ENCODE measurements at regions not wholly inside any gene's neighbourhood (a gene's known extent, or its start where the extent isn't known, plus 50 kb on each side); places are given as distances from the start of the nearest gene placed in this dataset.
"Not testable (repeated sequence)": the region's sequence is repeated elsewhere in the genome, so short reads cannot be mapped to it uniquely, and the experiment has no call there.

GRCh38 chr4:3619698-3620097 lies 87.5 kb upstream of the LRPAP1 start:
- FAIRE-seq; in situ Hi-C loops (cut with HindIII; ENCODE audit: extremely low pct_ligation_motif_present, low pct_unique_long_range_greater_than_20kb); H2AFZ ChIP-seq (ENCODE audit: low read length); DNase-seq (ENCODE audit: low spot score); POLR2A ChIA-PET; H3K79me2 ChIP-seq (ENCODE audit: insufficient read depth, low read length); H3K4me3 ChIP-seq (replicated peaks in 1 of 3; ENCODE audit: insufficient read depth in 1 of 3, low read depth in 2 of 3, low read length in 3 of 3); H3K9ac ChIP-seq (ENCODE audit: insufficient read depth, low read depth, low read length); intact Hi-C loops (cut with micrococcal nuclease; ENCODE audit: unreplicated experiment); H3K4me1 ChIP-seq (ENCODE audit: insufficient read depth, low read length); H3K9me3 ChIP-seq (ENCODE audit: low read length); H3K36me3 ChIP-seq (replicated peaks in 1 of 2; ENCODE audit: control insufficient read depth in 1 of 2, insufficient read depth in 2 of 2, low read length in 2 of 2); BruUV-seq (replicated peaks); H3K27ac ChIP-seq (ENCODE audit: extremely low read length, insufficient read depth, low read length); CTCF ChIA-PET (ENCODE audit: low intra/inter-chr PET ratio, low total read pairs); H4K20me1 ChIP-seq (ENCODE audit: insufficient read depth, low read length); H3K27me3 ChIP-seq (ENCODE audit: control insufficient read depth in 1 of 2, insufficient read depth in 2 of 2, low read length in 2 of 2); ATAC-seq; H3K4me2 ChIP-seq (ENCODE audit: low read depth, low read length): not testable (repeated sequence)
- WGBS (ENCODE audit: low lambda C conversion rate) = 56% methylated on average over 3 of the region's 4 CpGs

DNA sequence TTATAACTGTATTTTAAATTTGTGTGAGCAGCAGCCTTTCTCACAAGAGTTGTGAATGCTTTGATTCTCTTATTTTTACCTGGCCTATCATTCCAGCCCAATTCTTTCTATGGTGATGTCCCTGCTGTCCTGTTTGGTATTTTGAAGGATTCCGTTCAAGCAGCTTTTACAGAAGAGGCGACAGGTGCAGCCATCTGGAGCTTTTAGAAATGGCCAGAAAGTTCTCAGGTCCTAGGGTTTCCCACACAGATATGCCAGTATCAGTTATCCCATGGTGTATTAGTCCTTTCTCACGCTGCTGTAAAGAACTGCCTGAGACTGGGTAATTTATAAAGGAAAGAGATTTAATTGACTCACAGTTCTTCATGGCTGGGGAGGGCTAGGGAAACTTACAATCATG lies 86.1 kb upstream of the LRPAP1 start:
- H3K27me3 ChIP-seq (ENCODE audit: control insufficient read depth in 1 of 2, insufficient read depth in 2 of 2, low read length in 2 of 2); DNase-seq (ENCODE audit: low spot score); H3K4me2 ChIP-seq (ENCODE audit: low read depth, low read length); FAIRE-seq; H4K20me1 ChIP-seq (ENCODE audit: insufficient read depth, low read length); intact Hi-C loops (cut with micrococcal nuclease; ENCODE audit: unreplicated experiment); H3K9ac ChIP-seq (ENCODE audit: insufficient read depth, low read depth, low read length); H3K27ac ChIP-seq (ENCODE audit: extremely low read length, insufficient read depth, low read length); H3K9me3 ChIP-seq (ENCODE audit: low read length); H3K4me3 ChIP-seq (replicated peaks in 1 of 3; ENCODE audit: insufficient read depth in 1 of 3, low read depth in 2 of 3, low read length in 3 of 3); H3K79me2 ChIP-seq (ENCODE audit: insufficient read depth, low read length); in situ Hi-C loops (cut with HindIII; ENCODE audit: extremely low pct_ligation_motif_present, low pct_unique_long_range_greater_than_20kb); BruUV-seq (replicated peaks); ATAC-seq; CTCF ChIA-PET (ENCODE audit: low intra/inter-chr PET ratio, low total read pairs); POLR2A ChIA-PET; H2AFZ ChIP-seq (ENCODE audit: low read length); H3K36me3 ChIP-seq (replicated peaks in 1 of 2; ENCODE audit: control insufficient read depth in 1 of 2, insufficient read depth in 2 of 2, low read length in 2 of 2): not testable (repeated sequence)
- H3K4me1 ChIP-seq (ENCODE audit: insufficient read depth, low read length) = peaks cover 12% of the 10 kb centered on the region
- 28% methylated on average over 3 of the region's 3 CpGs for WGBS (ENCODE audit: low lambda C conversion rate)

DNA sequence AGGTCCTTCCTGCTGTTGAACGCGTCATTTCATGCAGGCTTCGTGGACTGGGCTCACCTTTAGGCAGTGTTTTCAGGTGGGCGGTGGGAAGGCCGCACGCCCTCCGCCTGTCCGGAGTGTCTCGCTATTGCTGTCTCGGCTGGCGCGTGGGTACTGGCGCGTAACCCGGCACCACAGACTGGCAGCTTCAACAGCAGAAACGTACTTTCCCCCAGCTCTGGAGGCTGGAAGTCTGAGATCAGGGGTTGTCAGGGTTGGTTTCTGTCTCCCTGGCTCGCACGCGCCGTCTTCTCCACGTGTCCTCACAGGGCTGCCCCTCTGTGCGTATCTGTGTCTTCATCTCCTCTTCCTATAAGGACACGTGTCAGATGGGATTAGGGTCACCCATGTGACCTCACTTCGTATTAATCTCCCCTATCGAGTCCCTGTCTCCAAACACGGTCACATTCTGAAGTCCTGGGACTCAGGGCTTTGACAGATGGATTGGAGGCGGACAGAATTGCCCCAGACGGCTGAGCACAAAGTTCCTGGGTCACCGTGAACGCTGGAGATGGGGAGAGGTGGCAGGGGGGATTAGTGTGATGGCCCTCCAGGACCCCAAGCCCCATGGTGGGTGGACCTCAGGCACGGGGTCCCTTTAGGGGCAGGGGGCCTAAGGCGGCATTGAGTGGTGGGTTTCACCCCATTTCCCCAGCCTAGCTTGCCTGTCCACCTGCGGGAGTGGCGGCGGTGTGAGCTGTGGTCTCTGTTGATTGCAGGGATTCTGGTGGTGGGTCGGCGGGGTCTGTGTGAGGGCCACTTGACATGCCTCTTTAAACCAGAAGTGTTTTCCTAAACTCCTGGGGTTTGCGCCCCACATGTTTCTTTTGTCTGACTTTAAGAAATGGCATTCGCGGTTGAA lies 83.4 kb upstream of the LRPAP1 start:
- 81% methylated on average over 29 of the region's 40 CpGs for WGBS (ENCODE audit: low lambda C conversion rate)
- in situ Hi-C loops (cut with HindIII; ENCODE audit: extremely low pct_ligation_motif_present, low pct_unique_long_range_greater_than_20kb) = no loop called here
- TF ChIP-seq CCDC6 (CRISPR knock-in tag; IDR thresholded peaks at IDR 0.05) (no peak), KDM4B (CRISPR knock-in tag; IDR thresholded peaks at IDR 0.05) (no peak), SP140L (CRISPR knock-in tag; IDR thresholded peaks at IDR 0.05; ENCODE audit: borderline replicate concordance) (no peak), ZNF552 (CRISPR knock-in tag; IDR thresholded peaks at IDR 0.05; ENCODE audit: borderline replicate concordance) (no peak), RFXANK (CRISPR knock-in tag; IDR thresholded peaks at IDR 0.05) (no peak), ZZZ3 (CRISPR knock-in tag; IDR thresholded peaks at IDR 0.05; ENCODE audit: borderline replicate concordance) (no peak), ZNF7 (CRISPR knock-in tag; IDR thresholded peaks at IDR 0.05) (no peak), MAX (IDR thresholded peaks at IDR 0.05) (no peak), SMARCC2 (IDR thresholded peaks at IDR 0.05) (no peak), NCOA5 (CRISPR knock-in tag; IDR thresholded peaks at IDR 0.05) (no peak), WIZ (CRISPR knock-in tag; IDR thresholded peaks at IDR 0.05) (no peak), FOXA3 (CRISPR knock-in tag; IDR thresholded peaks at IDR 0.05) (no peak), ATF7 (IDR thresholded peaks at IDR 0.05) (no peak), ATF7 (CRISPR knock-in tag; IDR thresholded peaks at IDR 0.05) (no peak), CEBPG (CRISPR knock-in tag; IDR thresholded peaks at IDR 0.05) (no peak)

More for the DNA sequence above, 83.4 kb upstream of the LRPAP1 start:
- no peak overlapping the region for H3K9ac ChIP-seq (ENCODE audit: insufficient read depth, low read depth, low read length)
- POLR2A ChIA-PET = no interaction called here
- H3K4me2 ChIP-seq (ENCODE audit: low read depth, low read length) = no peak overlapping the region
- no peaks in the 10 kb centered on the region for H3K36me3 ChIP-seq (replicated peaks in 1 of 2; ENCODE audit: control insufficient read depth in 1 of 2, insufficient read depth in 2 of 2, low read length in 2 of 2)
- H3K4me1 ChIP-seq (ENCODE audit: insufficient read depth, low read length) = peaks cover 12% of the 10 kb centered on the region
- H3K27me3 ChIP-seq (ENCODE audit: control insufficient read depth in 1 of 2, insufficient read depth in 2 of 2, low read length in 2 of 2) = no peaks in the 10 kb centered on the region
- DNase-seq (ENCODE audit: low spot score) (no peak), ATAC-seq (no peak), FAIRE-seq (no peak)
- no peak overlapping the region for H3K27ac ChIP-seq (ENCODE audit: extremely low read length, insufficient read depth, low read length)
- H3K9me3 ChIP-seq (ENCODE audit: low read length) = no peaks in the 10 kb centered on the region
- intact Hi-C loops (cut with micrococcal nuclease; ENCODE audit: unreplicated experiment) = no loop called here
- no peaks in the 10 kb centered on the region for H3K79me2 ChIP-seq (ENCODE audit: insufficient read depth, low read length)
- H2AFZ ChIP-seq (ENCODE audit: low read length) = no peak overlapping the region
- CTCF ChIA-PET (ENCODE audit: low intra/inter-chr PET ratio, low total read pairs) = no interaction called here
- BruUV-seq (replicated peaks) = no TSS peak
- H4K20me1 ChIP-seq (ENCODE audit: insufficient read depth, low read length) = no peaks in the 10 kb centered on the region
- H3K4me3 ChIP-seq (replicated peaks in 1 of 3; ENCODE audit: insufficient read depth in 1 of 3, low read depth in 2 of 3, low read length in 3 of 3) = no peak overlapping the region
